CMK (cell line): ENCODE measurements at regions not wholly inside any gene's neighbourhood (a gene's known extent, or its start where the extent isn't known, plus 50 kb on each side); places are given as distances from the start of the nearest gene placed in this dataset.

Source experiments
- DNase-seq: peaks from one replicate; pipeline ENCODE4 v3.0.0-alpha.2; 2010; ENCODE audit warnings: low read depth

GRCh38 chr9:120117081-120117480 lies 462.9 kb downstream of the CDK5RAP2 start:
- DNase-seq, result no peak

- DNase-seq, result no peak
These were observed 469.4 kb downstream of the CDK5RAP2 start for GRCh38 chr9:120110520-120110919.

- DNase-seq, result no peak
These were observed 470.7 kb downstream of the CDK5RAP2 start for GRCh38 chr9:120109242-120109641.

GRCh38 chr9:120107138-120107537 lies 472.8 kb downstream of the CDK5RAP2 start:
- DNase-seq, result no peak

GRCh38 chr9:120104771-120105170 lies 475.2 kb downstream of the CDK5RAP2 start:
- DNase-seq, result no peak

- no peak for DNase-seq
These were observed 479.4 kb downstream of the CDK5RAP2 start for GRCh38 chr9:120100595-120100994.

GRCh38 chr9:120099065-120099464 lies 480.9 kb downstream of the CDK5RAP2 start:
- no peak for DNase-seq

GRCh38 chr9:120098584-120098983 lies 481.4 kb downstream of the CDK5RAP2 start:
- no peak for DNase-seq

- no peak for DNase-seq
These were observed 488.8 kb downstream of the CDK5RAP2 start for GRCh38 chr9:120091206-120091605.

GRCh38 chr9:120080849-120081248 lies 499.1 kb downstream of the CDK5RAP2 start:
- no peak for DNase-seq

GRCh38 chr9:120078112-120078511 lies 501.9 kb downstream of the CDK5RAP2 start:
- no peak for DNase-seq

GRCh38 chr9:120071760-120072159 lies 508.2 kb downstream of the CDK5RAP2 start:
- DNase-seq, result no peak

GRCh38 chr9:120066315-120066714 lies 513.7 kb downstream of the CDK5RAP2 start:
- no peak for DNase-seq

GRCh38 chr9:120065151-120065550 lies 514.8 kb downstream of the CDK5RAP2 start:
- no peak for DNase-seq

GRCh38 chr9:120045011-120045410 lies 535.0 kb downstream of the CDK5RAP2 start:
- no peak for DNase-seq

- DNase-seq, result no peak
These were observed 536.5 kb downstream of the CDK5RAP2 start for GRCh38 chr9:120043448-120043847.

- no peak for DNase-seq
These were observed 539.1 kb downstream of the CDK5RAP2 start for GRCh38 chr9:120040896-120041295.

GRCh38 chr9:120038342-120038741 lies 541.6 kb downstream of the CDK5RAP2 start:
- DNase-seq, result no peak

- no peak for DNase-seq
These were observed 547.3 kb downstream of the CDK5RAP2 start for GRCh38 chr9:120032639-120033038.

- peak; percentile 1 for DNase-seq
These were observed 549.1 kb downstream of the CDK5RAP2 start for GRCh38 chr9:120030847-120031246.

GRCh38 chr9:120018550-120018949 lies 561.4 kb downstream of the CDK5RAP2 start:
- DNase-seq, result no peak

- no peak for DNase-seq
These were observed 561.9 kb downstream of the CDK5RAP2 start for GRCh38 chr9:120018037-120018436.

- no peak for DNase-seq
These were observed 563.7 kb downstream of the CDK5RAP2 start for GRCh38 chr9:120016231-120016630.

GRCh38 chr9:120014796-120015195 lies 565.2 kb downstream of the CDK5RAP2 start:
- DNase-seq, result no peak

GRCh38 chr9:120009856-120010255 lies 570.1 kb downstream of the CDK5RAP2 start:
- no peak for DNase-seq
